ENCODE measurements at regions not wholly inside any gene's neighbourhood (a gene's known extent, or its start where the extent isn't known, plus 50 kb on each side); places are given as distances from the start of the nearest gene placed in this dataset.

DNA sequence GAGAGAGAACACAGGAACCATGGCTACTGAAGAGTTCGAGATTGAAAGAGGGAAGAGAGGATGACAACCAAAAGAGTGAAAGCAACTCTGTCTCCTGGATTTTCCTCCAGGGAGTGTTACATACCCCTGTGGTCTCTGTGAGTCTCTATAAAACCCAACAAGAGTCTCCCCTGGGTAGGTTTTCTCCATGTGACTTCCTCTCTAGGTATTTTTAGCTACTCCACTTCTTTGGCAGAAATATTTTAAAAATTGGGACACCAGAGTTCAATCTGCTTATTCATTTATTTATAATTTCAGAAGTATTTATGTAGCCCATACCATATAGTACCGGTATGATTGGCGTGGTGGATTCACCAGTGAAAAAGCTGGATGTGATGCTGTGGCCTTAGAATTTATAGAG lies 671.7 kb upstream of the NR2F2 start:
- TF ChIP-seq, protein P1, sequence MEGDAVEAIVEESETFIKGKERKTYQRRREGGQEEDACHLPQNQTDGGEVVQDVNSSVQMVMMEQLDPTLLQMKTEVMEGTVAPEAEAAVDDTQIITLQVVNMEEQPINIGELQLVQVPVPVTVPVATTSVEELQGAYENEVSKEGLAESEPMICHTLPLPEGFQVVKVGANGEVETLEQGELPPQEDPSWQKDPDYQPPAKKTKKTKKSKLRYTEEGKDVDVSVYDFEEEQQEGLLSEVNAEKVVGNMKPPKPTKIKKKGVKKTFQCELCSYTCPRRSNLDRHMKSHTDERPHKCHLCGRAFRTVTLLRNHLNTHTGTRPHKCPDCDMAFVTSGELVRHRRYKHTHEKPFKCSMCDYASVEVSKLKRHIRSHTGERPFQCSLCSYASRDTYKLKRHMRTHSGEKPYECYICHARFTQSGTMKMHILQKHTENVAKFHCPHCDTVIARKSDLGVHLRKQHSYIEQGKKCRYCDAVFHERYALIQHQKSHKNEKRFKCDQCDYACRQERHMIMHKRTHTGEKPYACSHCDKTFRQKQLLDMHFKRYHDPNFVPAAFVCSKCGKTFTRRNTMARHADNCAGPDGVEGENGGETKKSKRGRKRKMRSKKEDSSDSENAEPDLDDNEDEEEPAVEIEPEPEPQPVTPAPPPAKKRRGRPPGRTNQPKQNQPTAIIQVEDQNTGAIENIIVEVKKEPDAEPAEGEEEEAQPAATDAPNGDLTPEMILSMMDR (IDR thresholded peaks at IDR 0.05; ENCODE audit: control insufficient read depth, insufficient read depth, low read depth, low read length, missing control alignments): no peak
- no peak overlapping the region for H3K4me3 ChIP-seq (ENCODE audit: control insufficient read depth, low read depth, low read length)
- DNase-seq (ENCODE audit: low read depth): no peak

DNA sequence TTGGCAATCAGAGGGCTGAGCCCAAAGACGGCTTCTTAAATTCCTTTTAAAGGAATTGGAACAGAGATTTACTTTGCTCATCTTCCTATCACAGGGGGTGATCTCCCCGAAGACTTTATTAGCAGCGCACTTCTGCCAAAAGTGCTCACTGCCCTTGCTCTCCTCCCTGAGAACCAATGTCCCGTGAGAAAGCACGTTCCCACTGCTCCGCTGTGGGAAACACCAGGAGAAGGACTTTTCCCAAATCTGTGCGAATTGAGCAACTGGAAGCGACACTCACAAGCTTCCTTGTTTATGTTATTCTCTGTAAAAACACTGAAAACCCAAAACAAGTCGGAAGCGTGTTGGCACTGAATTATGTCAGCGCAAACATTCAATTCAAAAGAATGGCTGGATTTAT lies 670.8 kb upstream of the NR2F2 start:
- no peak for DNase-seq (ENCODE audit: low read depth)
- TF ChIP-seq, protein P1 (IDR thresholded peaks at IDR 0.05; ENCODE audit: control insufficient read depth, insufficient read depth, low read depth, low read length, missing control alignments): no peak
- H3K4me3 ChIP-seq (ENCODE audit: control insufficient read depth, low read depth, low read length): no peak overlapping the region

DNA sequence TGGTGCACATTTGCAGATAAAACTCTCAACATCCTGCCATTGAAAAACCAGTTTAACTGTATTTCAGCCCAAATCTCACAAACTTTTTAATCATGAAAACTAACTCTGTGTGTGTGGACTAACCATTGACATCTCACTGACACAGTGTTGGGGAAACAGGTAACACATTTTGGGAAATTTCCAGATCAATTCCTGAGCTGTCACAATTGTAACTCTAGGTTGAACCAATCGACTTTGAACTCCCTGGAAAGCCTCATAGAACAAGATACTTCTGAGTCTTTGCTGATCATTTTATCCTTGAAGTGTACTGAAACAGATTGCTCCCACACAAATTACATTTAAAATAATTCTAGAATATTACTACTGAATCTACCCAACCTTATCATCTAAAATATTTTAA lies 667.9 kb upstream of the NR2F2 start:
- TF ChIP-seq, protein P1 (IDR thresholded peaks at IDR 0.05; ENCODE audit: control insufficient read depth, insufficient read depth, low read depth, low read length, missing control alignments): no peak

DNA sequence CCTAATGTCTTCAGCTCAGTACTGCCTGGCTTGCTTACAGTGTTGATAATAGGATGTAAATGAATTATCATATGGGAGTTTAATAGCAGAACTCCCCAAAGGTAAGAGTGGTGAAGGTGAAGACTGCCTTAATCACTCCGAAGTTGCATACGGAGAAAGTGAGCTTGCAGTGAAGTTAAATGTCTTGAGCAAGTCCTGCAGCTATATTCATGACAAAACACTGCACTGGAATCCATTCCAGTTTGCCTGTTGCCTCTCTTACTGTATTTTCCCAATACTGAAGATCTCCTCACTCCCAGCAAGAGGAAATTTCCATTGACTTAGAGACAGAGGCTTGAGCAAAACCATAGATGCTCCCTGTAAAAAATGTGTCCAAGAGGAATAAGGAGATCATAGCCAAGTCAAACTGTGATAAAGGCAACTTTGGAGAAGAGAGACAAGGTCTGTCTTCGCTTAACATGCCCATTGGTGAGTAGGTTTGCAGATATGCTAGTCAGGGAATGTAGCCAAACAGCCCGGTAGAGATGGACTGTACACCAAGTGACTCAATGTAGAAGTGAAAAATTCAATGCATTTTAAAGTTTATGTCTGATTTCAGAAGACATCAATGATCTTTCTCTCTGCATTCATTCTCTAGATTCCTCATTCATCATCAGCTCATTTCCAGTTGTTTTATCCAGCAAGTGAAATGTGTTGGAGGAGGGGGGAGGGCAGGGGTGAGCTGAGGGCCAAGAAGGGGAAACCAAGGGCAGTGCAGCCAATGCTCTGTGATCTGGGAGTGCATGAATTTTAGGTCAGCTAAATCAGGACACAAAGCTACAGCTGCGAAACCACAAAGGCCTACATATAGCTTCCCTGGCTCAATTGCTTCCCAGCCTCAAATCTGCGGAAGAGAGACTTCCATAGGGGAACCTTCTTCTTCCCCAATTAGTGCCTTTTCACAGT lies 667.1 kb upstream of the NR2F2 start:
- H3K4me3 ChIP-seq (ENCODE audit: control insufficient read depth, low read depth, low read length): no peak overlapping the region
- DNase-seq (ENCODE audit: low read depth): no peak
- TF ChIP-seq, protein P1 (IDR thresholded peaks at IDR 0.05; ENCODE audit: control insufficient read depth, insufficient read depth, low read depth, low read length, missing control alignments): no peak

More for the DNA sequence above, 667.9 kb upstream of the NR2F2 start:
- DNase-seq (ENCODE audit: low read depth): no peak
- H3K4me3 ChIP-seq (ENCODE audit: control insufficient read depth, low read depth, low read length): no peak overlapping the region

DNA sequence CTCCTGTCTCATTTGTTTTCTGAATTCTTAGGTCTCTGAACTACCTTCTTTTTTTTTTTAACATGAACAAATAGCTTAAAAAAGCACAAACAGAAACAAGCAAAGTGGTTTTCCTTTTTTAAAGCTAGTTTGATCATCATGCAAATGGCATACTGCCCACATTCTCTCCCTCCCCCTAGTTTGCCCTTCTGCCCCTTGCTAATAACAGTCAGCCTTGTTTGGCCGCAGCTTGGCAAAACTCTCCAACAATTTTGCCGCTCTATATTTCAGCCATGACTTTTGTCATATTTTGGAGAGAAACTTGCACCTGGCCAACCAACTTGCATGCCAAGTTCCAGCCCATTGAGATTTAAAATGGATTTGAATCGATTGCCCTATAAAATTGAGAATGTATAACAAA lies 666.0 kb upstream of the NR2F2 start:
- no peak overlapping the region for H3K4me3 ChIP-seq (ENCODE audit: control insufficient read depth, low read depth, low read length)
- TF ChIP-seq, protein P1 (IDR thresholded peaks at IDR 0.05; ENCODE audit: control insufficient read depth, insufficient read depth, low read depth, low read length, missing control alignments): no peak
- DNase-seq (ENCODE audit: low read depth): no peak

DNA sequence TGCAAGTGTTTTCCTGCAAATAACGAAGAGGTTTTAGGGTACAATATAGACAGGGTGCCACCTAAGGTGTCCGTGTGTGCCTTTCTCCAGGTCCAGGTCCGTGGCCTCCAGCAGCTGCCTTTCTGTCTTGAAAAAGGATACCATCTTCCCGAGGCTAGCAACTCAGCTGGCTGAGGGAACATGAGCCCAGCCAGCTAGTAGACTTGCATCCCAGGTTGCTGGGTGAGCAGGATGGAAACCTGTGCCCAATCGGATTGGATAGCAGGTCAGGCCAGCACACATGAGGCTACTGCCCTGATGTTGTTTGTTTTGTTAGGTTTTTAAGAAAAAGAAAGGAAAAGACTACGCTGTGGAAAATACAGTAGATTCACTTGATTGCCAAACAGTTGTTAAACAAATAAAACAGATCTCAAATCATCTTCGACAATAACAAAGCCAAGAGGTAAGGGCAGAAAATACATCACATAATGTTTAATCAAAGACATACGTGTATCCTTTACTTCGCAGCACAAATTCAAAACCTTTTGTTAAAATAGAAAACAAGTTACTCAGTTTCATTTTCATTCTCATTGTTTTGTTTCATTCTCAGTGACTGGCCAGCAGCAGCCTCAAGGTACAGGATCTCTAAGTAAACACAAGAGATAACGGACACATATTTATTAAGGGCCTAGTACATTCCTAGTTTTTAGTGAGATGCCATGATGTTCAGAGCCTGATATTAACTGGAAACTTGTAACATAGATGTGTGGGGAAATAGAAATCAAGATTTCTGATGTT lies 661.2 kb upstream of the NR2F2 start:
- TF ChIP-seq, protein P1 (IDR thresholded peaks at IDR 0.05; ENCODE audit: control insufficient read depth, insufficient read depth, low read depth, low read length, missing control alignments): no peak
- no peak for DNase-seq (ENCODE audit: low read depth)
- H3K4me3 ChIP-seq (ENCODE audit: control insufficient read depth, low read depth, low read length): no peak overlapping the region

Data from AG09309 (cell line).